ENCODE measurements at regions not wholly inside any gene's neighbourhood (a gene's known extent, or its start where the extent isn't known, plus 50 kb on each side); places are given as distances from the start of the nearest gene placed in this dataset.

GRCh38 chr1:45275054-45275453 is 51.6 kb upstream of the HPDL start:
- no peak for TF ChIP-seq CTCF (IDR thresholded peaks at IDR 0.05 in 8 of 11, conservative IDR thresholded peaks at IDR 0.05 in 3 of 11)
- TF ChIP-seq POLR2A (IDR thresholded peaks at IDR 0.05) = no peak
